ENCODE measurements at regions not wholly inside any gene's neighbourhood (a gene's known extent, or its start where the extent isn't known, plus 50 kb on each side); places are given as distances from the start of the nearest gene placed in this dataset.
A peak's percentile ranks its signal among the peaks of the same experiment; 100 is the strongest.
"Not testable (repeated sequence)": the region's sequence is repeated elsewhere in the genome, so short reads cannot be mapped to it uniquely, and the experiment has no call there.

DNA sequence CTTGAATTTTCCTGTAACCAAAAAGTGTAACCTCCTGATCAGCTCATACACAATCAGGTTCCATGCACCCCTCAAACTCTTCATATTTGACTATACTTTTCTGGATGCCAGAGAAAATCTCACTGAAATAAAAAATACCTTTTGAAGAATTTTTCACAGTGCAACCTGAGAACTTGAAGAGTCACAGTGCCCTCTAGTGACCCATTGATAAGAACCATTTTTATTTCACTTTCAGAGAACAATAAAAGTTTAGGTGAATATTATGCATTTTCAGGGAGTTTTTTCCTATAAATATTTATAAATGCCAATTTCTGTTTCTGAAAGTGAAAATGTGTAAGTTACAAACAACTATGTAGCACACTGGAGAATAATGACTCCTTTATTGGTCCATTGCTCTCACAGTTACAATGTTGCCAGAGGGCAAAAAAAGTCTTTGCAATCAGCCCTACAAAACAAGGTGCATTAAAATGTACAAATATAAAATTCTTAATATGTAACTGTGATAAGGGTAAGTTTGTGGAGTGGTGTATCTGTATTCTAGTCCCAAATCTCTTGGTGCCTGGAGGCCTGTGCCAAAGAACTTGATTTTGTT, 153.6 kb upstream of the INTU start:
- DNase-seq (no peak), ATAC-seq (ENCODE audit: poor library complexity) (peak; percentile 27)
- intact Hi-C loops (cut with DNase I) = no loop called here

- no peak for ATAC-seq (ENCODE audit: poor library complexity)
- no peak for DNase-seq
- intact Hi-C loops (cut with DNase I) = no loop called here
Observed at GRCh38 chr4:127482049-127482448, 150.7 kb upstream of the INTU start.

DNA sequence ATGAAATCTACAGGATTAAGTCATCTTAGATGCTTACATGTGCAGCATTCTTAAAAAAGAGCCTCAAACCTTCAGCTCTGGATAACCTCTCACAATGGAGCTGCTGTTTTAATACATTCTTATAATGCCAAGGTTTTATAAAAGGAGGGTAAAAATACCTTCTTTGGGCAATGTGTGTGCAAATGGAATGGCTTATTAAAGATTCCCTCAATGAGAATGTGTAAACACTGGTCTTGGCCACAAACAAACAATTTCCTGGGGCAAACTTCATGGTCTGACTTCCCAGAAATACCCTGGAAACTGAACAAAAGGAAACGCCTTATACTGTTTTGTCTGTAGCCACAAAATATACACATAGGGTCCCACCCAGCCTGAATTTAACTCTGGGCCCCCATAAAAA, 148.6 kb upstream of the INTU start:
- intact Hi-C loops (cut with DNase I) = no loop called here
- ATAC-seq (ENCODE audit: poor library complexity) (no peak), DNase-seq (no peak)

DNA sequence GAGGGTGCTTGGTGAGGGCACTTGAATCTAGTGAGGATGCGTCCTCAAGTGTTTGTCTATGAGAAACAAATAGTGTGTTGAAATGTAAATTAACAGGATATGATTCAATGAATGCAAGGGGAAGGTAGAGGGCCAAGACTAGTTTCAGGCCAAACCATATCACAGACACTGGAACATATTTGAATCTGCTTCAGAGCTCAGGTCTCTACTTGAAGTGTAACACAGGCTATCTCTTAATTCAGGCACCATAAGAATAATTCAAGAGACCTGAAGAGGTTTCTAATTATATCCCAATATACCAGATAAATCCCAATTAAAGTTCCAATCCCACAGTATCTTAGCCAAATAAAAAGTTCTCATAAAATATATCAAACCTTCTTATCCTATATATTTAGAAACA, 146.5 kb upstream of the INTU start:
- ATAC-seq (ENCODE audit: poor library complexity) = peak; percentile 74
- no peak for DNase-seq
- intact Hi-C loops (cut with DNase I) = no loop called here

- intact Hi-C loops (cut with DNase I) = no loop called here
- no peak for ATAC-seq (ENCODE audit: poor library complexity)
- DNase-seq = no peak
Observed at GRCh38 chr4:127491571-127491970, 141.2 kb upstream of the INTU start.

DNA sequence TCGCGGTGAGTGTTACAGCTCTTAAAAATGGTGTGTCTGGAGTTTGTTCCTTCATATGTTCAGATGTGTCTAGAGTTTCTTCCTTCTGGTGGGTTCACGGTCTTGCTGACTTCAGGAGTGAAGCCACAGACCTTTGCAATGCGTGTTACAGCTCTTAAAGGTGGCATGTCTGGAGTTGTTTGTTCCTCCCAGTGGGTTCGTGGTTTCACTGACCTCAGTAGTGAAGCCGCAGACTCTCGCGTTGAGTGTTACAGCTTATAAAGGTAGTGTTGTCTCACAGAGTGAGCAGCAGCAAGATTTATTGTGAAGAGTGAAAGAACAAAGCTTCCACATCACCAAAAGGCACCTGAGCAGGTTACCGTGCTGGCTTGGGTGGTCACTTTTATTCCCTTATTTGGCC, 135.9 kb upstream of the INTU start:
- DNase-seq; intact Hi-C loops (cut with DNase I); ATAC-seq (ENCODE audit: poor library complexity): not testable (repeated sequence)

GRCh38 chr4:127498366-127498765, 134.4 kb upstream of the INTU start:
- intact Hi-C loops (cut with DNase I) = no loop called here

GRCh38 chr4:127500242-127500641, 132.5 kb upstream of the INTU start:
- no peak for DNase-seq
- peak; percentile 76 for ATAC-seq (ENCODE audit: poor library complexity)
- intact Hi-C loops (cut with DNase I) = no loop called here

More at GRCh38 chr4:127498366-127498765, 134.4 kb upstream of the INTU start:
- no peak for DNase-seq
- no peak for ATAC-seq (ENCODE audit: poor library complexity)

DNA sequence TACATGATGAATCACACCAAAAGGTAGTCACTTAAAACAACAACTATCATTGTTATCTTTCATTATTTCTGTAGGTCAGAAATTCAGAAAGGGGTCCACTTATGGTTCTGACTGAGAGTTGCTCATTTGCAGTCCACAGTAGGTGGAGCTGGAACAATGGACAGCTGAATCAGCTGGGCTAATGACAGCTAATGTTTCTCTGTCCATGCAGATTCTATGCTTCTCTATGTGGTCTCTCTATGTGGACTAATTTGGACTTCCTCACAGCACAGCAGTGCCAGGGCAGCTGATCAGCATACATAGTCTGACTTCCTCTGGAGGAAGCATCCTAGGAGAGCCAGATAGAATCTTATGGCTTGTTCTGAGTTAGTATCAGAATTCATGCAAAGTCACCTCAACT, 131.7 kb upstream of the INTU start:
- DNase-seq (no peak), ATAC-seq (ENCODE audit: poor library complexity) (peak; percentile 45)
- intact Hi-C loops (cut with DNase I) = no loop called here

- no peak for ATAC-seq (ENCODE audit: poor library complexity)
- DNase-seq = no peak
- intact Hi-C loops (cut with DNase I) = no loop called here
Observed at GRCh38 chr4:127503111-127503510, 129.6 kb upstream of the INTU start.

GRCh38 chr4:127505203-127505602, 127.6 kb upstream of the INTU start:
- no peak for DNase-seq
- peak; percentile 63 for ATAC-seq (ENCODE audit: poor library complexity)
- intact Hi-C loops (cut with DNase I) = no loop called here

GRCh38 chr4:127506283-127506682, 126.5 kb upstream of the INTU start:
- no peak for DNase-seq

DNA sequence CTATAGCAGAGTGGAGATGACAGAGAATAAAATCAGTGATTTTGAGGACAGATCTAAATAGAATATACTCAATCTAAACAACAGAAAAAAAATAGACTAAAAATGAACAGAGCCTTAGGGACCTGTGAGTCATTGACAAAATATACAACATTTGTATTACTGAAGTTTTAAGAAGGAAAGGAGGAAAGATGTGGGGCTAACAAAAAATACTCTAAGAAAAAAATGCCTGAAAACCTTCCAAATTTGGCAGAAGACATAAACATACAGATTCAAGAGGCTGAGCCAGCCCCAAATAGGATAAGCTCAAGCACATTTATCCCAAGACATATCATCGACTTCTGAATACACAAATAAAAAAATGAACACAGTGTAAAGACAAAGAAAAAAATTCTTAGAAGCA, 123.6 kb upstream of the INTU start:
- DNase-seq = no peak
- no peak for ATAC-seq (ENCODE audit: poor library complexity)
- intact Hi-C loops (cut with DNase I) = no loop called here

More at GRCh38 chr4:127506283-127506682, 126.5 kb upstream of the INTU start:
- intact Hi-C loops (cut with DNase I) = no loop called here
- peak; percentile 72 for ATAC-seq (ENCODE audit: poor library complexity)

DNA sequence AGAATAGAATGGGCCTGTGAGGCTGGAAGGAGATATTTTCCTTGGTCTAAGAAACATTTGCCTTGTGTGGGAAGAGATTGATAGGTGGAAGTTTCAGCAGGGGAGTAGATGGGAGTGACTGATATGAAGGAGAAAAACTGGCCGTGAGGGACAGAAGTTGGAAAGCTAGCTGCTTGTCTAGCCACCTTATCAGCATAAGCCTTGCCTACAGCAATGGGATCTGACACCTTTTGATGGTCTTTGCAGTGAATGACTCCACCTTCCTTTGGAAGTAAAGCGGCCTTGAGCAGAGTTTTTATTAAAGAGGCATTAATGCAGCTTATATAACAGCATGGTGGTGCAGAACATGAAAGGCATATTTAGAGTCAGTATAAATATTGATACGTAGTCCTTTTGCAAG, 120.1 kb upstream of the INTU start:
- intact Hi-C loops (cut with DNase I) = not testable (repeated sequence)

DNA sequence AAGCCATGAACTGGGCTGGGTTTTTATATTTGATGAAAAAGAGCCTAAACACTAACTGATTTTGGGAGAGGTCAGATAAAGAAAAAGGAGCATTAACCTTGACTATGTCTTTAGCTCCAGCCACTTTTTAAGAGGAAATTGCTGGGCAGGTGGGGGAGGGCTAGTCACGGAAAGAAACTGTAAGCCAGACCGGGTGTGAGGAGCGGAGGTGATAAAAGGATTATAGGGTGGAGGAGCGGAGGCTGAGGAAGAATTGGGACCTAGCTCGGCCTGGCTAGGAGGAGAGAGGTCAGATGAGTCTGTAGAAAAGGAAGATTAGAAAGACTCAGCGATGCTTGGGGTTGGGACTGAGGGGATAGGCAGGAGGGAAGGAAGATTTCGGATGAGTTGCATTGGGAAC, 117.5 kb upstream of the INTU start:
- DNase-seq; intact Hi-C loops (cut with DNase I); ATAC-seq (ENCODE audit: poor library complexity): not testable (repeated sequence)

More for the DNA sequence above, 120.1 kb upstream of the INTU start:
- not testable (repeated sequence) for DNase-seq; ATAC-seq (ENCODE audit: poor library complexity)

GRCh38 chr4:127518046-127518445, 114.7 kb upstream of the INTU start:
- ATAC-seq (ENCODE audit: poor library complexity) = no peak
- no peak for DNase-seq
- intact Hi-C loops (cut with DNase I) = no loop called here

GRCh38 chr4:127521463-127521862, 111.3 kb upstream of the INTU start:
- ATAC-seq (ENCODE audit: poor library complexity) (no peak), DNase-seq (peak; percentile 45)
- intact Hi-C loops (cut with DNase I) = no loop called here

DNA sequence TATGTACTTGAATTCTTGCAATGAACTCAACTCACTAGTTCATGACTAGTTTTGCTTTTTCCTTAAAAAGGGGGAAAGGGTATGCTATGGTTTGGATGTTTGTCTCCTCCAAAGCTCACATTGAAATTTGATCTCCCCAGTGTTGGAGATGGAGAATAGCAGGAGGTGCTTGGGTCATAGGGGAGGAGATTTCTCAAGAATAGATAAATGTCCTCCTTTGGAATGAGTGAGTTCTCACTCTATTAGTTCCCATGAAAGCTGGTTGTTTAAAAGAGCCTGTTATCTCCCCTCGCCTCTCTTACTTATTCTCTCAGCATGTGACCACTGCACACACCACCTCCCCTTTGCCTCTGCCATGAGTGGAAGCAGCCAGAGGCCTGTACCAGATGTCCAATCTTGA, 109.4 kb upstream of the INTU start:
- no peak for ATAC-seq (ENCODE audit: poor library complexity)
- DNase-seq = no peak
- intact Hi-C loops (cut with DNase I) = no loop called here

GRCh38 chr4:127525608-127526007, 107.1 kb upstream of the INTU start:
- intact Hi-C loops (cut with DNase I) = no loop called here
- DNase-seq (no peak), ATAC-seq (ENCODE audit: poor library complexity) (no peak)

DNA sequence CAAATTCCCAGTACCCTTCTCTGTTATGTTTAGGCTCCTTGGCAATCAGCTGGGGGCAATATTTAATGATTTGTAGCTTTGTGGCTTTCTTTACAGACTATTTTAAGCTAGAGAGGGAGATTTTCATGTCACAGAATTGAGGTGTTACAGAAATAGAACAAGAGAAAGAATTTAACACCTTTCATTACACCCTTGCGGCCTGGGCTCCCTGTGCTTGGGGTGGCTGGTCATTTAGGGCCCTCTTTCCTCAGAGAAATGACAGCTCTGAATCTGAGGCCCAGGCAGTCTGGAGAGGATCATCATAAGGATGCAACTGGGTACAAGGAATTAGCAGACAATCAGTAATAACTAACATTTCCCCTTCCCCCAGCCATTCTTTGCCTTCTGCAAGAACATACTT, 104.5 kb upstream of the INTU start:
- ATAC-seq (ENCODE audit: poor library complexity) (no peak), DNase-seq (no peak)
- intact Hi-C loops (cut with DNase I) = no loop called here

DNA sequence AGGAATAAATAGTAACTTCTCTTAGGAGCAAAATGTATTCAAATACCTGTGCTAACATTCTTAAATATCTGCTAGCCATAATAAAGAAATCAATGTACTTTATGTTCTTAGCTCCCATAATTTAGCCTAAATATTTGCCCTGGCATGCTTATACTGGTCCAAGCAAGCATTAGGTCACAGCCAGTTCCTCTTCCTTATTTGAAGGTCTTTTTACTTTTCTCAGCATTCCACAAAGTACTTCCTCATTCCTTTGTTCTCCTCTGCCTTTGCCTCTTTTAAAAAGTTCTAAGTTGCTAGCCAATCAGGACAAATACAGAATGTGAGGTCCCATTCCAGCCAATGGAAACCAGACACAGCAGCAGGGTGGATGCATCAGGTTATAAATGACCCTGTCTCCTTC, 102.9 kb upstream of the INTU start:
- intact Hi-C loops (cut with DNase I); DNase-seq; ATAC-seq (ENCODE audit: poor library complexity): not testable (repeated sequence)

Measured in Right ventricle myocardium superior (tissue), 1 donor.